AG04450 (cell line): ENCODE measurements at regions not wholly inside any gene's neighbourhood (a gene's known extent, or its start where the extent isn't known, plus 50 kb on each side); places are given as distances from the start of the nearest gene placed in this dataset.
"Not testable (repeated sequence)": the region's sequence is repeated elsewhere in the genome, so short reads cannot be mapped to it uniquely, and the experiment has no call there.

Source experiments
- CTCF ChIA-PET: fragments of 300-600, 350-600 bp; formaldehyde crosslinking; extraction: SDS; loops from one replicate; lab custom pipeline; 2022; ENCODE audit warnings: antibody characterized with exemption, inconsistent platforms; lab: Charles Lee
- POLR2A ChIA-PET: fragments of 350-600 bp; formaldehyde crosslinking; extraction: SDS; loops from one replicate; lab custom pipeline; 2021; ENCODE audit warnings: antibody characterized with exemption, inconsistent platforms; lab: Yijun Ruan, JAX
- DNase-seq: peaks from one replicate; pipeline ENCODE4 v3.0.0-alpha.2; 2011; ENCODE audit warnings: low read depth, low spot score
- H3K27ac ChIP-seq: one replicate; pipeline ENCODE4 v1.5.1; 2012; ENCODE audit warnings: low read depth, low read length, control low read depth
- H3K27me3 ChIP-seq: one replicate; pipeline ENCODE4 v1.6.0; 2012; ENCODE audit warnings: low read length; ENCODE audit not compliant: control insufficient read depth, insufficient read depth
- H3K4me3 ChIP-seq: 2 replicates; pipeline ENCODE4 v1.5.1; 2011; ENCODE audit warnings: mild to moderate bottlenecking, low read depth, low read length, control low read depth
- H3K9me3 ChIP-seq: 2 replicates; pipeline ENCODE4 v1.5.1; 2012; ENCODE audit warnings: low read length; ENCODE audit not compliant: control insufficient read depth, insufficient read depth
- TF ChIP-seq, protein P1 (sequence below): IDR thresholded peaks from 2 replicates; pipeline ENCODE4 v1.5.1; 2011; ENCODE audit warnings: low read depth, low read length, control low read depth, inconsistent platforms

DNA sequence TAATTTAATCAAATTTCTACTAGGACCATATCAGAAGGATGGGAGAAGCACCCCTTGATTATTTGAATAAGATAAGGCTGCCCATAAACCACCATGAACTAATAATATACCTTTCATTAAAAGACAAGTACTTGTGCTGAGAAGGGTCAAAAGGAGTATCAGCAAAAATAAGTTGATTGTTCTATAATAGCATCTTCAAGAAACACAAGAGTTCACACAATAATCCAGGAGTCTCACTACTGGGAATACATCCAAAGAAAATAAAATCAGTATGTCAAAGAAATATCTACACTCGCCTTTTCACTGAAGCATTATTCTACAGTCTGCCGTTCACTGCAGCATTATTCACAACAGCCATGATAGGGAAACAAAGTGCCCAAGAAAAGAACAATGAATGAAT, 1310.1 kb upstream of the PCDH9 start:
- DNase-seq = no peak
- no peaks in the 10 kb centered on the region for H3K9me3 ChIP-seq
- no peak overlapping the region for H3K4me3 ChIP-seq
- ChIA-PET CTCF (no interaction called here), POLR2A (no interaction called here)
- H3K27ac ChIP-seq = no peak overlapping the region
- H3K27me3 ChIP-seq = no peaks in the 10 kb centered on the region
- TF ChIP-seq, protein P1, sequence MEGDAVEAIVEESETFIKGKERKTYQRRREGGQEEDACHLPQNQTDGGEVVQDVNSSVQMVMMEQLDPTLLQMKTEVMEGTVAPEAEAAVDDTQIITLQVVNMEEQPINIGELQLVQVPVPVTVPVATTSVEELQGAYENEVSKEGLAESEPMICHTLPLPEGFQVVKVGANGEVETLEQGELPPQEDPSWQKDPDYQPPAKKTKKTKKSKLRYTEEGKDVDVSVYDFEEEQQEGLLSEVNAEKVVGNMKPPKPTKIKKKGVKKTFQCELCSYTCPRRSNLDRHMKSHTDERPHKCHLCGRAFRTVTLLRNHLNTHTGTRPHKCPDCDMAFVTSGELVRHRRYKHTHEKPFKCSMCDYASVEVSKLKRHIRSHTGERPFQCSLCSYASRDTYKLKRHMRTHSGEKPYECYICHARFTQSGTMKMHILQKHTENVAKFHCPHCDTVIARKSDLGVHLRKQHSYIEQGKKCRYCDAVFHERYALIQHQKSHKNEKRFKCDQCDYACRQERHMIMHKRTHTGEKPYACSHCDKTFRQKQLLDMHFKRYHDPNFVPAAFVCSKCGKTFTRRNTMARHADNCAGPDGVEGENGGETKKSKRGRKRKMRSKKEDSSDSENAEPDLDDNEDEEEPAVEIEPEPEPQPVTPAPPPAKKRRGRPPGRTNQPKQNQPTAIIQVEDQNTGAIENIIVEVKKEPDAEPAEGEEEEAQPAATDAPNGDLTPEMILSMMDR = no peak

- Histone ChIP-seq H3K9me3 (no peaks in the 10 kb centered on the region), H3K4me3 (no peak overlapping the region), H3K27ac (no peak overlapping the region), H3K27me3 (no peaks in the 10 kb centered on the region)
- ChIA-PET POLR2A (no interaction called here), CTCF (no interaction called here)
- TF ChIP-seq, protein P1 = no peak
- no peak for DNase-seq
Observed at GRCh38 chr13:68535329-68535728, 1305.2 kb upstream of the PCDH9 start.

- H3K27ac ChIP-seq, CTCF ChIA-PET, H3K27me3 ChIP-seq, H3K9me3 ChIP-seq, H3K4me3 ChIP-seq, POLR2A ChIA-PET, DNase-seq: not testable (repeated sequence)
Observed at GRCh38 chr13:68527167-68527566, 1297.0 kb upstream of the PCDH9 start.

GRCh38 chr13:68523838-68524424, 1293.8 kb upstream of the PCDH9 start:
- Histone ChIP-seq H3K27ac (no peak overlapping the region), H3K9me3 (peaks cover 7% of the 10 kb centered on the region), H3K4me3 (no peak overlapping the region), H3K27me3 (no peaks in the 10 kb centered on the region)
- POLR2A ChIA-PET = no interaction called here
- no peak for DNase-seq
- CTCF ChIA-PET = no interaction called here
- TF ChIP-seq, protein P1 = no peak

- TF ChIP-seq, protein P1 = no peak
- POLR2A ChIA-PET = no interaction called here
Observed at GRCh38 chr13:68522184-68522583, 1292.0 kb upstream of the PCDH9 start.

More at GRCh38 chr13:68522184-68522583, 1292.0 kb upstream of the PCDH9 start:
- Histone ChIP-seq H3K9me3 (peaks cover 7% of the 10 kb centered on the region), H3K27me3 (no peaks in the 10 kb centered on the region), H3K27ac (no peak overlapping the region), H3K4me3 (no peak overlapping the region)
- no peak for DNase-seq
- CTCF ChIA-PET = no interaction called here
